ENCODE measurements at regions not wholly inside any gene's neighbourhood (a gene's known extent, or its start where the extent isn't known, plus 50 kb on each side); places are given as distances from the start of the nearest gene placed in this dataset.
"Not testable (repeated sequence)": the region's sequence is repeated elsewhere in the genome, so short reads cannot be mapped to it uniquely, and the experiment has no call there.

GRCh38 chr2:84033347-84033974, 425.6 kb downstream of the SUCLG1 start:
- H3K4me3 Mint-ChIP-seq = no peak overlapping the region

DNA sequence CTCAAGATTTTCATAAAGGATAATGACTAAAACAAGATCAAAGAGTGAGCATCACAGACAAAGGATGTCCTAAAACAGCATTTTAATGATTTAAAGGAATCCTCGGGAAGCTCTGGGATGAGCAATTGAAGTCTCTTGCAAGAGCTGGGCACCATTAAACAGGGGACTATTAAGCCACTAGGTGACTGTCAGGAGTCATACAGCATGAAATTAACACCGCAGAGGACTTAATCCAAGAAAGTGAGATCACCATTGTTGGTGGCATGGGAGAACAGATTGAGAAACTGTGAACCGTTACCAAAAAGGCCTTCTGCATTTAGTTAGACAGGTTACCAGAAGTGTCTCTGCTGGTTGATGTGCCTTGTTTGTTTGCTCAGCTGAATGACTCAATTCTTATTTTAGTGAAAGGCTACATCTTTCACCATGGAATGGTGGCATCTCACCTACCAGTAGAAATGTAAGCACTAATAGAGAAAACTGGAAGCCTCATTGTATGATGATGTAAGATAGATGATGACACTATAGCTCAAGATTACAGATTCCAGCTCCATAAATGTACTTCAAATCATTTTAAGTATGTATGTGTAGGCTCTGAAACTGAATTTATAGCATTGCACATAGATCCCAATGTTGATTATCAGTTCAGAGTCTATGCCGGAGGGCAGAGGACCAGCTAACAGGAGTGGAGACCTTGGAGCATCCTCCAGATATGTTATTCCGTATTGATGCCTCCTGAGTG, 427.6 kb downstream of the SUCLG1 start:
- H3K4me1 Mint-ChIP-seq = no peaks in the 10 kb centered on the region
- H3K27me3 Mint-ChIP-seq = no peaks in the 10 kb centered on the region
- no peak overlapping the region for H3K4me3 Mint-ChIP-seq
- no peak for DNase-seq
- no peak overlapping the region for H3K27ac Mint-ChIP-seq
- H3K9me3 Mint-ChIP-seq = no peaks in the 10 kb centered on the region
- no peak for ATAC-seq (ENCODE audit: low read depth in 2 of 2)
- no peaks in the 10 kb centered on the region for H3K36me3 Mint-ChIP-seq

More at GRCh38 chr2:84033347-84033974, 425.6 kb downstream of the SUCLG1 start:
- Mint-ChIP-seq H3K36me3 (no peaks in the 10 kb centered on the region), H3K27me3 (no peaks in the 10 kb centered on the region), H3K4me1 (no peaks in the 10 kb centered on the region), H3K9me3 (no peaks in the 10 kb centered on the region), H3K27ac (peak overlapping the region in 1 of 6 donors; percentile 59)
- ATAC-seq (ENCODE audit: low read depth in 2 of 2) (no peak), DNase-seq (no peak)

DNA sequence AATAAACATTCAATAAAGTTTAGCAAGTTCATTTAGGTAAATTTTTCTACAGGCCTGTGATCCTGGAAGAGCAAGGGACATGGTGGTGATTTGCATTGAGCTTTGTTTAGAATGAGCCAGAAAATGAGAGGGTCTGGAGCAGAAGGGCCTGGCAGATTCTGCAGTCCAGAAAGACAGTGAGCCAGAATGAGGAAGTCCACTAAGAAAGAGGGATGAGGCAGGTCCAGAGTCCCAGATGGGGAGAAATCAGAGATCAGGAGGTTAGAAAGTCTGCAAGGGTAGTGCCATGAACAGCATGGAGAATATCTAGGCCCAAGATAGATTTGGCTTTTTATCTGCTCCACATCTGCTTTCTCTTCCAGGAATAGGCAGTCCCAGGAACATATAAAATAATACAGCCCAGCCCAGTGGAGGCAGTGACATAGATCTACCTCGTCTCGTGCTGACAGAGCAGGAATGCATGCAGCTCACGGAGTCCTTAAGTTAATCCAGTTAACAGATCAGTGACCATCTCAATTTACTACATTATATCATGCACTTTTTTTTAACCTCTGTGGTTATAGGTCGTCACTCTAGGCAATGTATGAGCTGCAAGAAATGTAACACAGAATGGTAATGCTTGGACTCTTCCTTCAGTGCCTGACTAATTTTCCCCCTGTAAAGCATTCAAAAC, 429.0 kb downstream of the SUCLG1 start:
- no peaks in the 10 kb centered on the region for H3K36me3 Mint-ChIP-seq
- no peak overlapping the region for H3K4me3 Mint-ChIP-seq
- H3K27ac Mint-ChIP-seq = no peak overlapping the region
- no peaks in the 10 kb centered on the region for H3K27me3 Mint-ChIP-seq
- no peaks in the 10 kb centered on the region for H3K4me1 Mint-ChIP-seq
- no peak for ATAC-seq (ENCODE audit: low read depth in 2 of 2)
- DNase-seq = no peak
- no peaks in the 10 kb centered on the region for H3K9me3 Mint-ChIP-seq

DNA sequence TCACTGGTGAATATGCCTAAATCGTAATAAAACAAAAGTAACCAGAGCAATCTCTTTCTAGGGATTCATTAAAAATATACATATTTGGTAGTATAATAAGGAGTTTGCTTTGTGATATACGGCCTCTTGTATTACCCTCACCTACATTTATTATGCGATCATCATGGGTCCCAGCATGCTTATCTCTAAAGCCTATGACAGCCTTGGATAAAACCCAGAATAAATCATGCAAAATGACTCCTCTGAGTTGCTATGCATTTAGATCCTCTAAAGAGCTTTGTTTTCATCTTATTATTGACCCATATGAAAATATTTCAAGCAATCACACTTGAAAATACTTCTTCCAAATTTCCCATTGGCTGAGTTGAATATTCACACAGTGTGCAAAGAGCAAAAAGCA, 432.3 kb downstream of the SUCLG1 start:
- Mint-ChIP-seq H3K4me3 (no peak overlapping the region), H3K27me3 (no peaks in the 10 kb centered on the region), H3K36me3 (no peaks in the 10 kb centered on the region), H3K4me1 (no peaks in the 10 kb centered on the region), H3K27ac (no peak overlapping the region), H3K9me3 (no peaks in the 10 kb centered on the region)
- DNase-seq (no peak), ATAC-seq (ENCODE audit: low read depth in 2 of 2) (no peak)

GRCh38 chr2:84022810-84023431, 436.2 kb downstream of the SUCLG1 start:
- no peaks in the 10 kb centered on the region for H3K4me1 Mint-ChIP-seq
- no peak for ATAC-seq (ENCODE audit: low read depth in 2 of 2)
- no peaks in the 10 kb centered on the region for H3K36me3 Mint-ChIP-seq
- DNase-seq = no peak
- peaks cover 0 to 4% (median 0%) of the 10 kb centered on the region in 7 donors for H3K9me3 Mint-ChIP-seq
- H3K27me3 Mint-ChIP-seq = no peaks in the 10 kb centered on the region
- H3K4me3 Mint-ChIP-seq = no peak overlapping the region
- H3K27ac Mint-ChIP-seq = no peak overlapping the region

GRCh38 chr2:84017010-84017409, 442.1 kb downstream of the SUCLG1 start:
- H3K4me1 Mint-ChIP-seq = no peaks in the 10 kb centered on the region
- H3K27me3 Mint-ChIP-seq = no peaks in the 10 kb centered on the region
- DNase-seq (no peak), ATAC-seq (ENCODE audit: low read depth in 2 of 2) (no peak)
- H3K4me3 Mint-ChIP-seq = no peak overlapping the region
- peaks cover 0 to 6% (median 0%) of the 10 kb centered on the region in 7 donors for H3K9me3 Mint-ChIP-seq
- no peaks in the 10 kb centered on the region for H3K36me3 Mint-ChIP-seq
- H3K27ac Mint-ChIP-seq = no peak overlapping the region

- Mint-ChIP-seq H3K4me1 (no peaks in the 10 kb centered on the region), H3K27me3 (no peaks in the 10 kb centered on the region), H3K27ac (peak overlapping the region in 1 of 6 donors; percentile 0), H3K36me3 (no peaks in the 10 kb centered on the region), H3K4me3 (no peak overlapping the region), H3K9me3 (peaks cover 0 to 7% (median 4%) of the 10 kb centered on the region in 7 donors)
- ATAC-seq (ENCODE audit: low read depth in 2 of 2) (no peak), DNase-seq (no peak)
Measured at GRCh38 chr2:84016183-84016582, 442.9 kb downstream of the SUCLG1 start.

- Mint-ChIP-seq H3K36me3 (no peaks in the 10 kb centered on the region), H3K9me3 (peaks cover 0 to 3% (median 0%) of the 10 kb centered on the region in 7 donors), H3K27ac (no peak overlapping the region), H3K27me3 (no peaks in the 10 kb centered on the region), H3K4me1 (no peaks in the 10 kb centered on the region), H3K4me3 (no peak overlapping the region)
- DNase-seq (no peak), ATAC-seq (ENCODE audit: low read depth in 2 of 2) (no peak)
Measured at GRCh38 chr2:83997889-83998288, 461.2 kb downstream of the SUCLG1 start.

DNA sequence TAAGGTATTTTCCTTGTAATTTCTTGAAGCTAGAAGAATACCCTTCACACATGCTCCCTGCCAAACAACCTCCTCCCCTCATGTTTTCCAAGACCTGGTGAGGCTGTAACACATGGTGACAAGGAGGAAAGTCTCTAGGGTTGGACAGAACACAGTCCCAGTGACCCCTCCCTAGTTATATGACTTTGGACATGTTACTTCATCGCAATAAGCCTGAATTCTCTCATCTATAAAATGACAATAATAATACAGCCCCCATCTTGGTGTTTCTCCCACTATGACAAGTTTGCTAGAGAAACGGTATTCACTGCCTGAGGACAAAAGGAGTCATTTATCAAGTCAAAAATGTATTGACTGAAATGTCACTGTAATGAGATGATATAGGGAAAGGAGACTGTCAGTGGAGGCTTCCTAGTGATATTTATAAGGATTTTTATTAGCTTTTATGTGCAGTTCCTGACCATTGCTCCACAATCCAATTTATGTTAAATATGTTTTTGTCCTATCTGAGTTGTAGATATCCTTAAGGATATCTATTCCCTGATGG, 464.4 kb downstream of the SUCLG1 start:
- Mint-ChIP-seq H3K4me1 (no peaks in the 10 kb centered on the region), H3K27me3 (no peaks in the 10 kb centered on the region), H3K27ac (no peak overlapping the region), H3K4me3 (no peak overlapping the region), H3K36me3 (no peaks in the 10 kb centered on the region), H3K9me3 (peaks cover 0 to 5% (median 0%) of the 10 kb centered on the region in 7 donors)
- ATAC-seq (ENCODE audit: low read depth in 2 of 2) (no peak), DNase-seq (no peak)

DNA sequence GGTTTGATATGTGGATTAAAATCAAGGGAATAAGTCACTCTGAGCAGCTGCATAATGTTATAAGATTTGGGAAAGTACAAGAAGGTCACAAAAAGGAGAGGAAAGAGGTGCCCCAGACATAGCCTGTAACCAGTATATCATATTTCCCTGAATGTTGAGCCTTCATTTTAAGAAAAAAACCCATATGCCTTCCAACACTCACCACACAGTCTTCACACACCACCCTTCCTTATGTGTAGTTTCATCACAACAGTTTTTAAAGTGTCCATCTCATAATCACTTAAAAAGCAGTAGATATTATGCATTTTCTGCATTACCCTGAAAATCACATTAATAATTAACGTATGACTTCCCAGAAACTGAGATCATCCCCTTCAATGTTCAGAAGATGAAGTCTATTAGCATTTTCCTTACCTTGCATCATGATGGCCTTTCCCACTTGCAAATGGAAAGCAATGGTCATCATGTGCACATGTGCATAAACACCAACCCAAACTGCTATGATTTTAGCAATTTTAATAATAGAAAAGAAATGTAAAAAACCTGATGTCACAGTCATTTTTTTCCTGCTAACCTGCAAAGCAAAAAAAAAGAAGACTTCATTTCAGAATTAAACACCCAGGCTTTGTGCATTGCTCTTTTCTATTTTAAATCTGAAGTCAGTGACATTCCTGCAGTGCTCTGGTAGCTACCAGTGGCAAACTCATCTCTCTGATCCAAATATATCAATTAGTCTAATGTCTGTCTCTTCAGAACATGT, 465.0 kb downstream of the SUCLG1 start:
- ATAC-seq (ENCODE audit: low read depth in 2 of 2) = no peak
- Mint-ChIP-seq H3K27me3 (no peaks in the 10 kb centered on the region), H3K4me3 (no peak overlapping the region)

GRCh38 chr2:83991992-83992391, 467.1 kb downstream of the SUCLG1 start:
- ATAC-seq (ENCODE audit: low read depth in 2 of 2) (no peak), DNase-seq (no peak)
- H3K4me1 Mint-ChIP-seq = no peaks in the 10 kb centered on the region
- H3K27ac Mint-ChIP-seq = no peak overlapping the region
- H3K9me3 Mint-ChIP-seq = peaks cover 0 to 6% (median 0%) of the 10 kb centered on the region in 7 donors
- no peak overlapping the region for H3K4me3 Mint-ChIP-seq
- no peaks in the 10 kb centered on the region for H3K27me3 Mint-ChIP-seq
- no peaks in the 10 kb centered on the region for H3K36me3 Mint-ChIP-seq

More for the DNA sequence above, 465.0 kb downstream of the SUCLG1 start:
- DNase-seq = no peak
- no peaks in the 10 kb centered on the region for H3K4me1 Mint-ChIP-seq
- no peaks in the 10 kb centered on the region for H3K36me3 Mint-ChIP-seq
- peaks cover 0 to 5% (median 0%) of the 10 kb centered on the region in 7 donors for H3K9me3 Mint-ChIP-seq
- no peak overlapping the region for H3K27ac Mint-ChIP-seq

DNA sequence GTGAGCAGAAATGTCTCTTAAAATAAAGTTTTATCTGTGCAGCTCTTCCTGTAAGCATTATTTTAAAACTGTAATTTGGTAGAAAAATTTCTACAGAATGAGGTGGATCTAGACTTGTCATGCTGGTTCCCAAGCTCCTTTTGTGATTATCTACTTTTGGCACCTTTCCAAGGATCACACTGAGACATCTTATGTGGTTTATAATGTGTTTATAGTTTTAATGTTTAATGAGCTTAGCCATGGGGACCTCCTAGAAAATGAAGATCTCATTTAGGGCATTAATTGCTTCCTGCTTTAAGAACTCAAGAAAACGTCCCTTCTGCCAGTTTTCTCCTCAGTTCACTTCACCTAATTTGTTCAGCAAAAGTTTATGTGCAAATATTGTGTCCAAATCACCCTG, 468.4 kb downstream of the SUCLG1 start:
- Mint-ChIP-seq H3K36me3 (no peaks in the 10 kb centered on the region), H3K9me3 (peaks cover 0 to 15% (median 0%) of the 10 kb centered on the region in 7 donors), H3K27ac (no peak overlapping the region), H3K4me3 (no peak overlapping the region), H3K4me1 (no peaks in the 10 kb centered on the region), H3K27me3 (no peaks in the 10 kb centered on the region)
- ATAC-seq (ENCODE audit: low read depth in 2 of 2) (no peak), DNase-seq (no peak)

DNA sequence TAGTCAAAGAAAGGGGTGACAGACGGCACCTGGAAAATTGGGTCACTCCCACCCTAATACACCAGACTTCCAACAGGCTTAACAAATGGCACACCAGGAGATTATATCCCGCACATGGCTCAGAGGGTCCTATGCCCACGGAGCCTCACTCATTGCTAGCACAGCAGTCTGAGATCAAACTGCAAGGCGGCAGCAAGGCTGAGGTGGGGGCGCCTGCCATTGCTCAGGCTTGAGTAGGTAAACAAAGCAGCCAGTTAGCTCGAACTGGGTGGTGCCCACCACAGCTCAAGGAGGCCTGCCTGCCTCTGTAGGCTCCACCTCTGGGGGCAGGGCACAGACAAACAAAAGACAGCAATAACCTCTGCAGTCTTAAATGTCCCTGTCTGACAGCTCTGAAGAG, 482.5 kb downstream of the SUCLG1 start:
- H3K4me3 Mint-ChIP-seq; H3K27ac Mint-ChIP-seq; ATAC-seq (ENCODE audit: low read depth in 2 of 2); H3K27me3 Mint-ChIP-seq; H3K4me1 Mint-ChIP-seq; H3K36me3 Mint-ChIP-seq; DNase-seq: not testable (repeated sequence)
- H3K9me3 Mint-ChIP-seq = peaks cover 2 to 17% (median 8%) of the 10 kb centered on the region in 7 donors

Data from naive B cell (primary cell).